Activated T-cell treated with anti-CD3 and anti-CD28 coated beads, Interleukin-2, amount 50 U/mL, for 72 hours (primary cell): ENCODE measurements at regions not wholly inside any gene's neighbourhood (a gene's known extent, or its start where the extent isn't known, plus 50 kb on each side); places are given as distances from the start of the nearest gene placed in this dataset.

Source experiments
- ATAC-seq, 2 donors: fragments of 150-1000 bp; cut with Tn5 transposase; replicated peaks in 1 of 2; 2 replicates each; pipeline ENCODE4 v1.10.0; 2021; ENCODE audit warnings: moderate library complexity in 2 of 2, mild to moderate bottlenecking in 1 of 2
- DNase-seq, 2 donors: peaks; one replicate each; pipeline ENCODE4 v3.0.0; 2021 to 2022; ENCODE audit warnings: mixed read lengths in 1 of 2
- H3K27ac Mint-ChIP-seq: one replicate; pipeline ENCODE4 v1.8.0; 2022; ENCODE audit warnings: mild to moderate bottlenecking, moderate library complexity, mixed read lengths
- H3K27me3 Mint-ChIP-seq: one replicate; pipeline ENCODE4 v1.8.0; 2022; ENCODE audit warnings: low read depth, mixed read lengths
- H3K36me3 Mint-ChIP-seq, 2 donors: one replicate each; pipeline ENCODE4 v1.8.0; 2022; ENCODE audit warnings: mixed read lengths in 2 of 2, mild to moderate bottlenecking in 1 of 2; ENCODE audit not compliant: insufficient read depth in 2 of 2
- H3K4me1 Mint-ChIP-seq: one replicate; pipeline ENCODE4 v1.8.0; 2022; ENCODE audit warnings: low read depth, mixed read lengths
- H3K4me3 Mint-ChIP-seq, 2 donors: one replicate each; pipeline ENCODE4 v1.8.0; 2022; ENCODE audit warnings: mild to moderate bottlenecking in 2 of 2, mixed read lengths in 2 of 2, moderate library complexity in 2 of 2
- H3K9me3 Mint-ChIP-seq, 2 donors: one replicate each; pipeline ENCODE4 v1.8.0; 2022; ENCODE audit warnings: mixed read lengths in 2 of 2

DNA sequence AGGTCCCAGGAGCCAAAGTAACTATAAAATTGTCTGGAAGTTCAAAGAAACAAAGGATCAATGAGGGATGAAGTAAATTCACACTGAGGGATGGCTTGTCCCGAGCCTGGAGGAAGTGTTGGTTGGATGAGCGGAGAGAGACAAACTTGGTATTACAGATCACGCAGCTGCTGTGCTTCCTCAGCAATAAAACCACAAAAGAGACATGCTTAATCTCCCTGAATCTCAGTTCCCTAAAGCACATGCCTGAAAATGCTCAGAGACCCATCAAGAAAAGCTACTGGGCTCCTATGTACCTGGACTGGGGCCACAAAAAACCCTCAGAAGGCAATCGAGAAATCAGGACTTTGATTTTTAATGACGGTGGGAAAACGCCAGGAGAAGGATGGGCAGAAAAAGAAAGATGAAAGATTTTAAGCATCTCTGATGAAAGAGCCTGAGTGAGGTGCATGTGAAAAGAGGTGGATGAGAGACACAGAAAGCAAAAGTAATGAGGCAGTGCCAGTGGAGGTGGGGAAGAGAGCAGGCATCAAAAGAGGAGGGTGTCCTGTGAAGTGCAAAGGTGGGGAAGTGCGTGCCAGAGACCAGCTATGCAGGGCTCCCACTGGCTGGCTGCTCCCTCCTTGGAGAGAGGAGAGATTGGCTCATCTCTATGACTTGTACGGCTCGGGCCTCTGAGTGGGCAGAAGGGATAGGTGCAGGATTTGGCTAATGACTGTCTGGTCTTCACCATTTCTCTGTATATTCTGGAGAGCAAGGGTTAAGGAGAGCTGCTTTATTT, 143.7 kb downstream of the ABCC12 start:
- Mint-ChIP-seq H3K4me1 (no peaks in the 10 kb centered on the region), H3K27me3 (no peaks in the 10 kb centered on the region), H3K4me3 (no peak overlapping the region), H3K9me3 (peaks cover 0 to 4% of the 10 kb centered on the region in 2 donors), H3K36me3 (no peaks in the 10 kb centered on the region), H3K27ac (no peak overlapping the region)
- ATAC-seq (no peak), DNase-seq (no peak)

GRCh38 chr16:48011466-48011865, 144.3 kb downstream of the ABCC12 start:
- Mint-ChIP-seq H3K27ac (no peak overlapping the region), H3K4me3 (no peak overlapping the region), H3K36me3 (no peaks in the 10 kb centered on the region), H3K4me1 (no peaks in the 10 kb centered on the region), H3K9me3 (peaks cover 0 to 5% of the 10 kb centered on the region in 2 donors), H3K27me3 (no peaks in the 10 kb centered on the region)
- ATAC-seq = no peak
- no peak for DNase-seq

DNA sequence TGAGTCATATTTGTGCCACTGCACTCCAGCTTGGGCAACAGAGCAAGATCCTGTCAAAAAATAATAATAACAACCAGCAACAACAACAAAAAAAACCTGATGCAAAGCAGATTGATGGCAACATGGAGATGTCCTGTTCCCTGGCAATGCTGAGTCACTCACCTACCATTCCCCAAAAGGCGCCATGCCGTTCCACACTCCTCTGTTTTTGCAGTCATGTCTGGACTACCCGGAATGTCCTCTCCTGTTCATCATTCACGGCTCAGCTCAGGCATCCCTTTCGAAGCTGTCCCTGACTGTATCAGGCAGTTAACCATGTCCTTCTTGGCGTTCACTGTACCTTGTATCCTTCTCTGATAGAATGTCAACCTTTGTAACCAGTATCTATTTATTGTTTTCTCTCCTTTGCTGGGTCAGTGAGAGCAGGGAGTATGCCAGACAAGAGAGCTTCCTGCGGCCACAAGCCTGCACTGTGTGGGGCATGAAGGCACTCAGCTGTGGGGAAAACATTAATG, 147.7 kb downstream of the ABCC12 start:
- Mint-ChIP-seq H3K27ac (no peak overlapping the region), H3K4me3 (no peak overlapping the region), H3K27me3 (no peaks in the 10 kb centered on the region), H3K9me3 (peaks cover 0 to 4% of the 10 kb centered on the region in 2 donors), H3K36me3 (no peaks in the 10 kb centered on the region), H3K4me1 (no peaks in the 10 kb centered on the region)
- ATAC-seq (no peak), DNase-seq (no peak)

- ATAC-seq (no peak), DNase-seq (no peak)
- Mint-ChIP-seq H3K4me1 (no peaks in the 10 kb centered on the region), H3K27me3 (no peaks in the 10 kb centered on the region), H3K27ac (no peak overlapping the region), H3K4me3 (no peak overlapping the region), H3K9me3 (peaks cover 3 to 5% of the 10 kb centered on the region in 2 donors), H3K36me3 (no peaks in the 10 kb centered on the region)
Measured at GRCh38 chr16:48004141-48004695, 151.6 kb downstream of the ABCC12 start.

DNA sequence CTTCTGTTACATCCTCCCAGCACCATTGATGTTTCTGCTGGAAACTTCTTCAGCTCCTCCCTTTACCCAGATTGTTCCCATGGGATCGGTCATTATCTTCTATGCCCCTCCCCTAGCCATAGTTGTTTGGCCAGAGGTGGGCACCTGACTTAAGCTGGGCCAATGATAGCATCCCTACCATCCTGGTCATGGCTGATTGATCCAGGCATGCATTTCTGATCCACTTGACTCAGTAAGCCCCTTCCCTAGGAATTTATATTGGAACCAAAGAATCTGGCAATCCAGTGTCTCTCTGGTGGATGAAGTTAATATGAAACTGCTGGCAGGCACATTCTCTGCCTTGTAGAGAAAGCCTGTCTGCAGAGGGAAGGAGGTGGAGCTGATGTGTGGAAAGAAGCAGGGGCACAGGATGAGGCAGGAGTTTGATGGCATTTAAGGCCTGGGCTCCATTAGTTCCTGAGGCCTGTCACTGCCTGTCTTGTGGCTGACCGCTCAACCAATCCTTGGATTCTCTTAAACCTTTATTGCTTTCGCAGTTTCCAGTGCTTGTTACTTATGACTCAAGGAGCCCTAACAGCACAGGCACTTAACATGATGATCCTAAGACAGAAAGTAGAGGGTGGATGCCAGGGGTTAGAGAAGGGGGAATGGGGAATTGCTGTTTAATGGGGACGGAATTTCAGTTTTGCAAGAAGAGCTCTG, 152.4 kb downstream of the ABCC12 start:
- Mint-ChIP-seq H3K36me3 (no peaks in the 10 kb centered on the region), H3K4me3 (no peak overlapping the region), H3K4me1 (no peaks in the 10 kb centered on the region), H3K9me3 (peaks cover 3 to 5% of the 10 kb centered on the region in 2 donors), H3K27ac (no peak overlapping the region), H3K27me3 (no peaks in the 10 kb centered on the region)
- no peak for ATAC-seq
- DNase-seq = no peak

DNA sequence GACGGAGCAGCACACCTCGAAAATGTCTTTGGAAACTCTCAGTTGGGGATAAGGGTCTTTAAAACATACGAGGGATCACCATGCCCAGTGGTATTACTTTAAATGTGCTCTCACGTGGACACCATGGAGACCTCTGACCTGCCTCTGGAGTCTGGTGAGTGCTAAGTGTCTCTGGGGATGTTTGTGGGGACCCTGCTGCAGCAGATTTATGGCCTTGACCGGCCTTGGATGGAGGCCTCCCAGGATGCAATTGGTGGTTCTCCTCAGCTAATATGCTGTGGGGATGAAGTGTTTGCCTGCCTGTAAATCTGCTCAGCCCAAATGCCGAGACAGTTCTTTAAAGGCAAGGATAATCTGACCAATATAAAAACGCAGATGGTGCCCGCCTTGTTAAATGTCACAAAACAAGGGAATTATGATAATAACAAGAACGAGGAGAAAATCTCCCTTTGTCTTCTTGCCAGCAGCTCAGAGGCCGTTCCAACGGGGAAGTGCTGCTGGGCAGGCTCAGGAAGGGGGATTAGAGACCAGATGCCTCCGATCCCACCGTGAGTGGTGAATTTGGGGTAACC, 154.4 kb downstream of the ABCC12 start:
- Mint-ChIP-seq H3K27me3 (no peaks in the 10 kb centered on the region), H3K36me3 (no peaks in the 10 kb centered on the region), H3K4me1 (no peaks in the 10 kb centered on the region), H3K27ac (no peak overlapping the region), H3K9me3 (peaks cover under 1 to 7% of the 10 kb centered on the region in 2 donors), H3K4me3 (no peak overlapping the region)
- ATAC-seq = no peak
- no peak for DNase-seq

GRCh38 chr16:48000622-48001021, 155.2 kb downstream of the ABCC12 start:
- H3K27me3 Mint-ChIP-seq = no peaks in the 10 kb centered on the region
- no peak overlapping the region for H3K27ac Mint-ChIP-seq
- peaks cover 0 to 7% of the 10 kb centered on the region in 2 donors for H3K9me3 Mint-ChIP-seq
- no peaks in the 10 kb centered on the region for H3K4me1 Mint-ChIP-seq
- H3K36me3 Mint-ChIP-seq = no peaks in the 10 kb centered on the region
- H3K4me3 Mint-ChIP-seq = no peak overlapping the region
- DNase-seq (no peak), ATAC-seq (no peak)

DNA sequence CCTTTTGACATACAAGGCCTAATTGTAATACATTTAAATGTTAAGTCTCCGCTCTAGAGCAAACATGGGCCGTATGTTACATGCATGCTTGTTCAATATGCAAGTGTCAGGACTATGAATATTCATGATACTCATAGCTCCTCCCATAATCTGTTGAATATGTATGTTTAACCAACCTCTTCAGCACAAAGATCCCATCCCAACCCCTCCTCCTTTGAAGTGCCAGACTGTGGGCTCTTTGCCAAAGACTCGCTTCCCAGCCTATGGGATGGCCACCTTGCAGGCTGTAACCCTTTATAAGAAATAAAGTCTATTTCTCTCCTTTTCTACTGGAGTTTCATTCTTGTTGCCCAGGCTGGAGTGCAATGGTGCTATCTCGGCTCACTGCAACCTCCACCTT, 156.2 kb downstream of the ABCC12 start:
- Mint-ChIP-seq H3K4me1 (no peaks in the 10 kb centered on the region), H3K9me3 (peaks cover 0 to 7% of the 10 kb centered on the region in 2 donors), H3K4me3 (no peak overlapping the region), H3K27me3 (peaks cover 1% of the 10 kb centered on the region), H3K27ac (no peak overlapping the region), H3K36me3 (no peaks in the 10 kb centered on the region)
- DNase-seq (no peak), ATAC-seq (no peak)

GRCh38 chr16:47995354-47995753, 160.4 kb downstream of the ABCC12 start:
- H3K4me1 Mint-ChIP-seq = no peaks in the 10 kb centered on the region
- ATAC-seq = no peak
- no peak overlapping the region for H3K27ac Mint-ChIP-seq
- H3K27me3 Mint-ChIP-seq = peaks cover 6% of the 10 kb centered on the region
- peaks cover 2 to 3% of the 10 kb centered on the region in 2 donors for H3K36me3 Mint-ChIP-seq
- no peak overlapping the region for H3K4me3 Mint-ChIP-seq
- DNase-seq = no peak
- H3K9me3 Mint-ChIP-seq = peaks cover 4 to 8% of the 10 kb centered on the region in 2 donors

- DNase-seq = no peak
- H3K27ac Mint-ChIP-seq = no peak overlapping the region
- H3K27me3 Mint-ChIP-seq = peaks cover 12% of the 10 kb centered on the region
- no peak for ATAC-seq
- H3K36me3 Mint-ChIP-seq = peaks cover 2 to 3% of the 10 kb centered on the region in 2 donors
- H3K4me3 Mint-ChIP-seq = no peak overlapping the region
- no peaks in the 10 kb centered on the region for H3K4me1 Mint-ChIP-seq
- peaks cover 4% of the 10 kb centered on the region in 2 donors for H3K9me3 Mint-ChIP-seq
Measured at GRCh38 chr16:47991491-47991890, 164.3 kb downstream of the ABCC12 start.

DNA sequence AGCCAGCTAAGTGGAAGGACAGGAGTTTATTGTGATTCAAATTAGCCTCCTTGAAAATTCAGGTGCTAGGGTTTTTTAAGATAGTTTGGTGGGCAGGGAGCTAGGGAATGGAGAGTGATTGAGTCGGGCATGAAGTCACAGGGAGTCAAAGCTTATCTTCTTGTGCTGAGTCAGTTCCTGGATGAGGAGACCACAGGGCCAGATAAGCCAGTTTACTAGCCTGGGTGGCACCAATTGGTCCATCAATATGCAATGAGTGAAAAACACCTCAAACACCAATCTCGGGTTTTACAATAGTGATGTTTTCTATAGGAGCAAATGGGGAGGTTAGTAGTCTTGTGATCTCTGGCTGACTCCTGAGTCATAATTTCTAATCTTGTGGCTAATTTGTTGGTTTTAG, 165.1 kb downstream of the ABCC12 start:
- DNase-seq (no peak), ATAC-seq (no peak)
- H3K36me3 Mint-ChIP-seq = peaks cover 2 to 3% of the 10 kb centered on the region in 2 donors
- H3K9me3 Mint-ChIP-seq = peaks cover 4% of the 10 kb centered on the region in 2 donors
- H3K4me3 Mint-ChIP-seq = no peak overlapping the region
- H3K4me1 Mint-ChIP-seq = no peaks in the 10 kb centered on the region
- H3K27ac Mint-ChIP-seq = no peak overlapping the region
- H3K27me3 Mint-ChIP-seq = peaks cover 13% of the 10 kb centered on the region

GRCh38 chr16:47987136-47987535, 168.7 kb downstream of the ABCC12 start:
- Mint-ChIP-seq H3K9me3 (peaks cover 0 to 4% of the 10 kb centered on the region in 2 donors), H3K27me3 (peaks cover 13% of the 10 kb centered on the region), H3K36me3 (peaks cover 0 to 2% of the 10 kb centered on the region in 2 donors), H3K4me3 (no peak overlapping the region), H3K4me1 (no peaks in the 10 kb centered on the region), H3K27ac (no peak overlapping the region)
- DNase-seq (no peak), ATAC-seq (no peak)

DNA sequence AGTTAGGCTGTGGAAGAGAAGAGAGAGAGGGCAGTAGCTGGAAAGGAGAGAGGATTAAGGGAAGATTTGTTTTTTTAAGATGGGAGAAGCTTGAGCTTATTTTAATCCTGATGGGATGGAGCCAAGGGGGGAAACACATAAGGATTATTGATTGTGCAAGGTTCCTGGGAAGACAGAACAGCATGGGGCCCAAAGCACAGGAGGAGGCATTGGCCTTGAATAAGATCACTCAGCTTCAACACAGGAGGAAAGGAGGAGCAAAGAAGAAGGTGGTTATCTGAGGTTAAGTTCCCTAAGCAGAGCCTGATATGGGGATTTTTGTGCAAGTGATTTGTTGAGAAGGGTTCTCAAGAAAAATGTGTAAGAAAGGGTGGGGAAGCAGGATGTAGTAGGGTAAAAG, 169.8 kb downstream of the ABCC12 start:
- Mint-ChIP-seq H3K36me3 (no peaks in the 10 kb centered on the region), H3K27me3 (peaks cover 13% of the 10 kb centered on the region)
- ATAC-seq = no peak

More for the DNA sequence above, 169.8 kb downstream of the ABCC12 start:
- H3K4me1 Mint-ChIP-seq = no peaks in the 10 kb centered on the region
- H3K4me3 Mint-ChIP-seq = no peak overlapping the region
- no peak for DNase-seq
- peaks cover 0 to 4% of the 10 kb centered on the region in 2 donors for H3K9me3 Mint-ChIP-seq
- H3K27ac Mint-ChIP-seq = no peak overlapping the region
